ENCODE measurements at regions not wholly inside any gene's neighbourhood (a gene's known extent, or its start where the extent isn't known, plus 50 kb on each side); places are given as distances from the start of the nearest gene placed in this dataset.

DNA sequence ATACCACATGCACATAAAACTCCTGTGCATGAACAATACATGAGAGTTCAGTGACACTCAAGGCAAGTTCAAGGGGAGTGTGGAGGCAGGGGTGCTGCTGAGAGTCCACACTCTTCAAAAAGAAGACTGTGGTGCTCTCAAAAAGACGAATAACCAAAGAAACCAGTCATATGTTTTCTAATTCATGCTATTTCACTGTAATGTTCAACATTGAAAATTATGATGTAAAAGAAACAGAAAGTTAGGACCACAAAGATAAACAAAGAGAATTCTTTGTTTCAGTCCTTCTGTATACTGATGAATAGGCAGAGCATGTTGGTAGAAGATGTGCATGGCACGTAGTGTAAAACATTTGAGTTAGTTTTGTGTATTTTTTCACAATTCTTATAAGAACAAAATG lies 864.2 kb upstream of the LRATD1 start:
- Histone ChIP-seq H3K4me3 (replicated peaks in 1 of 4; ENCODE audit: control extremely low read depth in 1 of 4, insufficient read depth in 1 of 4, low read depth in 3 of 4, low read length in 4 of 4) (no peak overlapping the region), H4K20me1 (ENCODE audit: control insufficient read depth, extremely low read depth, insufficient read depth, low read length) (no peaks in the 10 kb centered on the region), H3K4me1 (ENCODE audit: control insufficient read depth, extremely low read depth, insufficient read depth, low read length) (no peaks in the 10 kb centered on the region), H3K79me2 (ENCODE audit: control insufficient read depth, insufficient read depth, low read length) (no peaks in the 10 kb centered on the region), H2AFZ (ENCODE audit: low read length) (no peak overlapping the region), H3K36me3 (ENCODE audit: control insufficient read depth, insufficient read depth, low read length) (no peaks in the 10 kb centered on the region), H3K9me3 (ENCODE audit: control insufficient read depth, insufficient read depth, low read depth, low read length) (no peaks in the 10 kb centered on the region), H3K27me3 (ENCODE audit: control insufficient read depth, insufficient read depth, low read length) (no peaks in the 10 kb centered on the region), H3K9ac (ENCODE audit: insufficient read depth, low read length) (no peak overlapping the region), H3K27ac (ENCODE audit: insufficient read depth, low read length) (no peak overlapping the region), H3K4me2 (ENCODE audit: extremely low read depth, insufficient read depth, low read length) (no peak overlapping the region)
- TF ChIP-seq, protein P1, sequence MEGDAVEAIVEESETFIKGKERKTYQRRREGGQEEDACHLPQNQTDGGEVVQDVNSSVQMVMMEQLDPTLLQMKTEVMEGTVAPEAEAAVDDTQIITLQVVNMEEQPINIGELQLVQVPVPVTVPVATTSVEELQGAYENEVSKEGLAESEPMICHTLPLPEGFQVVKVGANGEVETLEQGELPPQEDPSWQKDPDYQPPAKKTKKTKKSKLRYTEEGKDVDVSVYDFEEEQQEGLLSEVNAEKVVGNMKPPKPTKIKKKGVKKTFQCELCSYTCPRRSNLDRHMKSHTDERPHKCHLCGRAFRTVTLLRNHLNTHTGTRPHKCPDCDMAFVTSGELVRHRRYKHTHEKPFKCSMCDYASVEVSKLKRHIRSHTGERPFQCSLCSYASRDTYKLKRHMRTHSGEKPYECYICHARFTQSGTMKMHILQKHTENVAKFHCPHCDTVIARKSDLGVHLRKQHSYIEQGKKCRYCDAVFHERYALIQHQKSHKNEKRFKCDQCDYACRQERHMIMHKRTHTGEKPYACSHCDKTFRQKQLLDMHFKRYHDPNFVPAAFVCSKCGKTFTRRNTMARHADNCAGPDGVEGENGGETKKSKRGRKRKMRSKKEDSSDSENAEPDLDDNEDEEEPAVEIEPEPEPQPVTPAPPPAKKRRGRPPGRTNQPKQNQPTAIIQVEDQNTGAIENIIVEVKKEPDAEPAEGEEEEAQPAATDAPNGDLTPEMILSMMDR (conservative IDR thresholded peaks at IDR 0.05 in 1 of 2, IDR thresholded peaks at IDR 0.05 in 1 of 2; ENCODE audit: low read depth in 1 of 2, low read length in 2 of 2) = no peak
- no peak for TF ChIP-seq EZH2 (IDR thresholded peaks at IDR 0.05; ENCODE audit: low read length, missing control alignments)
- no peak for DNase-seq (ENCODE audit: low read depth in 2 of 2)

DNA sequence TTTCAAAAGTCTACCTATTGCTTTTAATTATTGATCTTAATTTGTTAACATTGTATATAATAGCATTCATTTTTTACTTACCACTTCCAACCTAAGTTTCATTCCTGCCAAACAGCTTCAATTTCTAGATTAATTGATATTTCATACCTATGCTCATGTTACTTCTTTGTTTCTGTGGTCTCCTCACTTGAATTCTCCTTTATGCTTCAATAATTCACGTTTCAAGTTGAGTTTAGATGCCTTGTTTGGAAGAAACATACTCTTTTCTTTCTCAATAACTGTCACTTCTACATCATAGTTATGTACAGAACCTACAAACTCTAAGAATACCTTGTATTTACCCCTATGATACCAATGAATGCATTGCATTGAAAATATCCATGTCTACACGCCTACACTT lies 862.2 kb upstream of the LRATD1 start:
- H2AFZ ChIP-seq (ENCODE audit: low read length) = no peak overlapping the region
- no peak overlapping the region for H3K4me3 ChIP-seq (replicated peaks in 1 of 4; ENCODE audit: control extremely low read depth in 1 of 4, insufficient read depth in 1 of 4, low read depth in 3 of 4, low read length in 4 of 4)
- no peaks in the 10 kb centered on the region for H3K4me1 ChIP-seq (ENCODE audit: control insufficient read depth, extremely low read depth, insufficient read depth, low read length)
- H3K9ac ChIP-seq (ENCODE audit: insufficient read depth, low read length) = no peak overlapping the region
- H3K79me2 ChIP-seq (ENCODE audit: control insufficient read depth, insufficient read depth, low read length) = no peaks in the 10 kb centered on the region
- H3K9me3 ChIP-seq (ENCODE audit: control insufficient read depth, insufficient read depth, low read depth, low read length) = no peaks in the 10 kb centered on the region
- no peak for DNase-seq (ENCODE audit: low read depth in 2 of 2)
- H3K36me3 ChIP-seq (ENCODE audit: control insufficient read depth, insufficient read depth, low read length) = no peaks in the 10 kb centered on the region
- TF ChIP-seq, protein P1 (conservative IDR thresholded peaks at IDR 0.05 in 1 of 2, IDR thresholded peaks at IDR 0.05 in 1 of 2; ENCODE audit: low read depth in 1 of 2, low read length in 2 of 2) = no peak
- no peak for TF ChIP-seq EZH2 (IDR thresholded peaks at IDR 0.05; ENCODE audit: low read length, missing control alignments)
- no peaks in the 10 kb centered on the region for H4K20me1 ChIP-seq (ENCODE audit: control insufficient read depth, extremely low read depth, insufficient read depth, low read length)
- H3K27me3 ChIP-seq (ENCODE audit: control insufficient read depth, insufficient read depth, low read length) = no peaks in the 10 kb centered on the region
- H3K4me2 ChIP-seq (ENCODE audit: extremely low read depth, insufficient read depth, low read length) = no peak overlapping the region
- H3K27ac ChIP-seq (ENCODE audit: insufficient read depth, low read length) = no peak overlapping the region

DNA sequence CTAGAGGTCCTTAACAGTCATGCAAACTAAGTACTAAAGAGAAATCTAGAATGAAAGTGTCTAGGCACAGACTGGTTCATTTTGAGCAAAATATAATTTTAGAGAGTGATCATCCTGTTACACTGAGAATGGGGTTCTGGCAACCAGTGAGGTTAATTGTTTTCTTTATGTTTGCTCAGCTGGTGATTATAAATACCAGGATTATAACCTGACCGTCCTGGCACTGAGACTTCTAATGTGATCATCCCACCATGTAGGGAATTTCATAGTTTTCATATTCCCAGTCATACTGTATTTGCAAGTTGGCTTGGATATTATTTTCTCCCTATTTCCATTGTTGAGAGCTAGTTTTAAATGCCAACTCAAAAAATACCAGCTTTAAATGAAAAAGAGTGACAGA lies 852.5 kb upstream of the LRATD1 start:
- Histone ChIP-seq H3K9me3 (ENCODE audit: control insufficient read depth, insufficient read depth, low read depth, low read length) (no peaks in the 10 kb centered on the region), H3K4me2 (ENCODE audit: extremely low read depth, insufficient read depth, low read length) (no peak overlapping the region), H3K27me3 (ENCODE audit: control insufficient read depth, insufficient read depth, low read length) (no peaks in the 10 kb centered on the region), H3K36me3 (ENCODE audit: control insufficient read depth, insufficient read depth, low read length) (no peaks in the 10 kb centered on the region), H4K20me1 (ENCODE audit: control insufficient read depth, extremely low read depth, insufficient read depth, low read length) (no peaks in the 10 kb centered on the region), H3K9ac (ENCODE audit: insufficient read depth, low read length) (no peak overlapping the region), H2AFZ (ENCODE audit: low read length) (no peak overlapping the region), H3K4me1 (ENCODE audit: control insufficient read depth, extremely low read depth, insufficient read depth, low read length) (no peaks in the 10 kb centered on the region), H3K27ac (ENCODE audit: insufficient read depth, low read length) (no peak overlapping the region), H3K79me2 (ENCODE audit: control insufficient read depth, insufficient read depth, low read length) (no peaks in the 10 kb centered on the region), H3K4me3 (replicated peaks in 1 of 4; ENCODE audit: control extremely low read depth in 1 of 4, insufficient read depth in 1 of 4, low read depth in 3 of 4, low read length in 4 of 4) (no peak overlapping the region)
- DNase-seq (ENCODE audit: low read depth in 2 of 2) = no peak
- TF ChIP-seq, protein P1 (conservative IDR thresholded peaks at IDR 0.05 in 1 of 2, IDR thresholded peaks at IDR 0.05 in 1 of 2; ENCODE audit: low read depth in 1 of 2, low read length in 2 of 2) = no peak
- no peak for TF ChIP-seq EZH2 (IDR thresholded peaks at IDR 0.05; ENCODE audit: low read length, missing control alignments)
